CD4-positive, alpha-beta T cell (primary cell): ENCODE measurements at regions not wholly inside any gene's neighbourhood (a gene's known extent, or its start where the extent isn't known, plus 50 kb on each side); places are given as distances from the start of the nearest gene placed in this dataset.

Source experiments
- ATAC-seq: fragments of 200-7000 bp; cut with Tn5 transposase; one replicate; pipeline ENCODE4 v1.10.0; 2022; ENCODE audit warnings: mild to moderate bottlenecking; ENCODE audit not compliant: poor library complexity
- CTCF ChIA-PET: fragments of 350-600 bp; sonication (Branson Sonifier 250); formaldehyde crosslinking; loops from one replicate; lab custom pipeline; 2021; ENCODE audit warnings: antibody characterized with exemption, inconsistent platforms; lab: Charles Lee
- POLR2A ChIA-PET: fragments of 350-600 bp; sonication (Branson Sonifier 250); formaldehyde crosslinking; loops from one replicate; lab custom pipeline; 2021; ENCODE audit warnings: antibody characterized with exemption, inconsistent platforms; lab: Charles Lee
- DNase-seq, 14 experiments: peaks; one replicate each; pipeline ENCODE4 v3.0.0-alpha.2; 2013 to 2020; ENCODE audit warnings: mixed read lengths in 2 of 14
- H3K27ac ChIP-seq, 2 donors: one replicate each; pipeline versions ENCODE4 v1.5.1 to v1.7.0; 2013; ENCODE audit warnings: low read length in 2 of 2, low read depth in 1 of 2, mild to moderate bottlenecking in 1 of 2
- H3K27me3 ChIP-seq, 2 experiments: 1 replicate in 1 of 2; 2 replicates in 1 of 2; pipeline versions ENCODE4 v1.6.1 to v1.7.0; 2013; ENCODE audit warnings: low read length in 2 of 2, control low read depth in 1 of 2, mild to moderate bottlenecking in 1 of 2, moderate library complexity in 1 of 2; ENCODE audit not compliant: insufficient read depth in 2 of 2, control insufficient read depth in 1 of 2
- H3K36me3 ChIP-seq: one replicate; pipeline ENCODE4 v1.6.1; 2013; ENCODE audit warnings: low read length, control low read depth; ENCODE audit not compliant: insufficient read depth
- H3K4me1 ChIP-seq: one replicate; pipeline ENCODE4 v1.6.1; 2013; ENCODE audit warnings: low read length, control low read depth; ENCODE audit not compliant: insufficient read depth
- H3K4me3 ChIP-seq: one replicate; pipeline ENCODE4 v1.5.1; 2013; ENCODE audit warnings: mild to moderate bottlenecking, low read length, moderate library complexity
- H3K9me3 ChIP-seq, 2 experiments: 1 replicate in 1 of 2; 2 replicates in 1 of 2; pipeline versions ENCODE4 v1.6.1 to v1.7.0; 2013; ENCODE audit warnings: low read length in 2 of 2, mild to moderate bottlenecking in 2 of 2, control low read depth in 1 of 2, moderate library complexity in 1 of 2; ENCODE audit not compliant: control insufficient read depth in 1 of 2, insufficient read depth in 1 of 2
- H3K27ac Mint-ChIP-seq: one replicate; pipeline ENCODE4 v1.8.0; 2020; ENCODE audit warnings: mixed read lengths
- H3K27me3 Mint-ChIP-seq: one replicate; pipeline ENCODE4 v1.8.0; 2021; ENCODE audit warnings: mixed read lengths
- H3K36me3 Mint-ChIP-seq: one replicate; pipeline ENCODE4 v1.8.0; 2021; ENCODE audit warnings: low read depth, mixed read lengths
- H3K4me1 Mint-ChIP-seq: one replicate; pipeline ENCODE4 v1.8.0; 2021; ENCODE audit warnings: low read depth, mixed read lengths
- H3K4me3 Mint-ChIP-seq: one replicate; pipeline ENCODE4 v1.8.0; 2020; ENCODE audit warnings: mild to moderate bottlenecking, mixed read lengths
- H3K9me3 Mint-ChIP-seq: one replicate; pipeline ENCODE4 v1.8.0; 2020; ENCODE audit warnings: mixed read lengths
- CTCF ChIP-seq: fragments of 200-600 bp; IDR thresholded peaks from one replicate; pipeline ENCODE4 v1.8.0; 2022; ENCODE audit warnings: antibody characterized with exemption, mild to moderate bottlenecking
- intact Hi-C, 2 experiments: fragments of 100-400 bp; cut with DNase I in 1 of 2; cut with micrococcal nuclease in 1 of 2; formaldehyde crosslinking; loops; one replicate each; pipeline versions ENCODE4 v1.15.1 to v1.9.0; 2023 to 2025; cut with DNase I, micrococcal nuclease

GRCh38 chr1:38778051-38778450 is 81.5 kb downstream of the RRAGC start:
- POLR2A ChIA-PET, result no interaction called here
- H3K4me3 Mint-ChIP-seq, result no peak overlapping the region

GRCh38 chr1:38777464-38777957 is 82.1 kb downstream of the RRAGC start:
- Histone ChIP-seq H3K27ac (no peak overlapping the region), H3K9me3 (no peaks in the 10 kb centered on the region), H3K36me3 (no peaks in the 10 kb centered on the region), H3K4me1 (no peaks in the 10 kb centered on the region), H3K27me3 (peaks cover 15 to 19% of the 10 kb centered on the region in 2 experiments), H3K4me3 (no peak overlapping the region)
- ChIA-PET CTCF (no interaction called here), POLR2A (no interaction called here)
- intact Hi-C loops, result no loop called here
- Mint-ChIP-seq H3K4me1 (no peaks in the 10 kb centered on the region), H3K27ac (no peak overlapping the region), H3K4me3 (no peak overlapping the region), H3K9me3 (no peaks in the 10 kb centered on the region), H3K27me3 (peaks cover 59% of the 10 kb centered on the region), H3K36me3 (no peaks in the 10 kb centered on the region)
- TF ChIP-seq CTCF, result no peak
- DNase-seq, result no peak
- ATAC-seq, result no peak

More at GRCh38 chr1:38778051-38778450, 81.5 kb downstream of the RRAGC start:
- TF ChIP-seq CTCF, result no peak
- Histone ChIP-seq H3K36me3 (no peaks in the 10 kb centered on the region), H3K4me1 (no peaks in the 10 kb centered on the region), H3K4me3 (no peak overlapping the region), H3K27me3 (peaks cover 17 to 25% of the 10 kb centered on the region in 2 experiments), H3K27ac (no peak overlapping the region), H3K9me3 (no peaks in the 10 kb centered on the region)
- Mint-ChIP-seq H3K27ac (no peak overlapping the region), H3K27me3 (peaks cover 64% of the 10 kb centered on the region), H3K36me3 (no peaks in the 10 kb centered on the region), H3K9me3 (no peaks in the 10 kb centered on the region), H3K4me1 (no peaks in the 10 kb centered on the region)
- ATAC-seq (no peak), DNase-seq (no peak)
- CTCF ChIA-PET, result no interaction called here
- intact Hi-C loops, result no loop called here

GRCh38 chr1:38776466-38777065 is 83.0 kb downstream of the RRAGC start:
- no peaks in the 10 kb centered on the region for H3K9me3 Mint-ChIP-seq
- H3K9me3 ChIP-seq, result no peaks in the 10 kb centered on the region
- no peaks in the 10 kb centered on the region for H3K4me1 Mint-ChIP-seq
- H3K4me3 ChIP-seq, result no peak overlapping the region
- ATAC-seq (no peak), DNase-seq (no peak)
- no peaks in the 10 kb centered on the region for H3K36me3 Mint-ChIP-seq
- no peaks in the 10 kb centered on the region for H3K4me1 ChIP-seq
- H3K36me3 ChIP-seq, result no peaks in the 10 kb centered on the region
- no peak for TF ChIP-seq CTCF
- POLR2A ChIA-PET, result no interaction called here
- CTCF ChIA-PET, result no interaction called here
- no peak overlapping the region for H3K27ac ChIP-seq
- no peak overlapping the region for H3K4me3 Mint-ChIP-seq
- H3K27me3 ChIP-seq, result peaks cover 9 to 10% of the 10 kb centered on the region in 2 experiments
- intact Hi-C loops, result no loop called here
- no peak overlapping the region for H3K27ac Mint-ChIP-seq
- peaks cover 50% of the 10 kb centered on the region for H3K27me3 Mint-ChIP-seq
